K562 (cell line): ENCODE measurements at regions not wholly inside any gene's neighbourhood (a gene's known extent, or its start where the extent isn't known, plus 50 kb on each side); places are given as distances from the start of the nearest gene placed in this dataset.

Experiments
- ATAC-seq: fragments of 200-7000 bp; cut with Tn5 transposase; 3 replicates; pipeline ENCODE4 v1.9.1; 2020; ENCODE audit warnings: moderate library complexity
- BruUV-seq: library from RNA; stranded (reverse); fragments of 400-500 nt; replicated peaks from 2 replicates; lab custom pipeline; 2021; lab: Mats Ljungman, UMichigan
- CTCF ChIA-PET: fragments of 300-600 bp; formaldehyde crosslinking; extraction: SDS; loops from one replicate; lab custom pipeline; 2021; ENCODE audit warnings: low intra/inter-chr PET ratio; lab: Yijun Ruan, JAX
- POLR2A ChIA-PET: fragments of 300-600, 350-650 bp; sonication (Branson Sonifier 250); formaldehyde crosslinking; extraction: SDS; loops from one replicate; lab custom pipeline; 2021; ENCODE audit warnings: antibody characterized with exemption, inconsistent platforms; lab: Yijun Ruan, JAX
- DNase-seq, 4 experiments: peaks; one replicate each; pipeline versions ENCODE4 v3.0.0 to v3.0.0-alpha.2; 2011 to 2018; ENCODE audit warnings: low spot score in 3 of 4, mixed read lengths in 3 of 4; ENCODE audit errors: extremely low read depth in 1 of 4
- FAIRE-seq: peaks from 2 replicates; lab custom pipeline; 2011; peaks lifted over from hg19 to GRCh38; lab: Jason Lieb, UNC
- H2AFZ ChIP-seq: 2 replicates; pipeline ENCODE4 v1.6.0; 2011; ENCODE audit warnings: low read depth, low read length, control low read depth, inconsistent platforms
- H3K27ac ChIP-seq: fragments of 200-600 bp; 3 replicates; pipeline ENCODE4 v1.8.0; 2011; ENCODE audit warnings: low read depth, mild to moderate bottlenecking, control low read depth, inconsistent platforms, low read length, moderate library complexity, mixed read lengths; ENCODE audit errors: extremely low read depth
- H3K27me3 ChIP-seq, 2 experiments: fragments of 300-600 bp in 1 of 2; 2 replicates in 1 of 2; 3 replicates in 1 of 2; pipeline versions ENCODE4 v1.6.0 to v1.8.0; 2011; ENCODE audit warnings: inconsistent platforms in 2 of 2, low read length in 2 of 2, mild to moderate bottlenecking in 1 of 2, mixed read lengths in 1 of 2, moderate library complexity in 1 of 2; ENCODE audit not compliant: control insufficient read depth in 2 of 2, insufficient read depth in 2 of 2
- H3K36me3 ChIP-seq: fragments of 300-600 bp; 3 replicates; pipeline ENCODE4 v1.8.0; 2011; ENCODE audit warnings: mild to moderate bottlenecking, low read length, inconsistent platforms; ENCODE audit not compliant: control insufficient read depth, insufficient read depth
- H3K4me1 ChIP-seq, 2 experiments: fragments of 200-600 bp in 1 of 2; replicated peaks in 1 of 2; 2 replicates in 1 of 2; 3 replicates in 1 of 2; pipeline versions ENCODE4 v1.5.1 to v1.8.0; 2011; ENCODE audit warnings: inconsistent platforms in 2 of 2, low read length in 2 of 2, mild to moderate bottlenecking in 1 of 2, mixed read lengths in 1 of 2, moderate library complexity in 1 of 2; ENCODE audit not compliant: control insufficient read depth in 2 of 2, insufficient read depth in 2 of 2
- H3K4me2 ChIP-seq: 2 replicates; pipeline ENCODE4 v1.6.1; 2011; ENCODE audit warnings: low read length, control low read depth, inconsistent platforms, mixed read lengths; ENCODE audit not compliant: insufficient read depth
- H3K4me3 ChIP-seq: fragments of 200-600 bp; sonication (generic), shearing (Covaris generic); 2 replicates; pipeline ENCODE4 v1.5.1; 2016; ENCODE audit warnings: control low read depth, inconsistent platforms
- H3K79me2 ChIP-seq: fragments of 200-600 bp; 3 replicates; pipeline ENCODE4 v1.8.0; 2011; ENCODE audit warnings: low read length, inconsistent platforms; ENCODE audit not compliant: control insufficient read depth, insufficient read depth
- H3K9ac ChIP-seq, 2 experiments: 2 replicates each; pipeline versions ENCODE4 v1.6.0 to v1.6.1; 2011; ENCODE audit warnings: low read depth in 2 of 2, low read length in 2 of 2, control low read depth in 1 of 2, inconsistent platforms in 1 of 2, mild to moderate bottlenecking in 1 of 2, mixed read lengths in 1 of 2; ENCODE audit not compliant: insufficient read depth in 1 of 2
- H3K9me1 ChIP-seq: one replicate; pipeline ENCODE4 v1.6.0; 2011; ENCODE audit warnings: inconsistent platforms, mild to moderate bottlenecking, low read length, moderate library complexity; ENCODE audit not compliant: control insufficient read depth, insufficient read depth
- H3K9me3 ChIP-seq: replicated peaks from 2 replicates; pipeline ENCODE4 v1.5.1; 2011; ENCODE audit warnings: low read depth, low read length, inconsistent platforms; ENCODE audit not compliant: control insufficient read depth, insufficient read depth
- H4K20me1 ChIP-seq: replicated peaks from 2 replicates; pipeline ENCODE4 v1.6.1; 2011; ENCODE audit warnings: low read length, inconsistent platforms, mixed read lengths; ENCODE audit not compliant: control insufficient read depth, insufficient read depth
- ARID1B ChIP-seq: fragments of 450-650 bp; IDR thresholded peaks from 2 replicates; pipeline ENCODE4 v1.6.1; 2016; ENCODE audit warnings: antibody characterized with exemption, mild to moderate bottlenecking, inconsistent platforms
- HDGF ChIP-seq: fragments of 450-650 bp; IDR thresholded peaks from 2 replicates; pipeline ENCODE4 v1.6.1; 2016
- NFE2L1 ChIP-seq: fragments of 450-650 bp; IDR thresholded peaks from 2 replicates; pipeline ENCODE4 v1.6.1; 2016; ENCODE audit warnings: missing genetic modification characterization, low read depth, mild to moderate bottlenecking, missing compliant biosample characterization, moderate library complexity, borderline replicate concordance
- ZNF431 ChIP-seq: sonication (generic); formaldehyde crosslinking; IDR thresholded peaks from 2 replicates; pipeline ENCODE4 v1.8.0; 2022; ENCODE audit warnings: mild to moderate bottlenecking, missing genetic modification reagents
- ZNF436 ChIP-seq: fragments of 250-450, 450-650 bp; sonication (Bioruptor Pico); formaldehyde crosslinking; IDR thresholded peaks from 2 replicates; pipeline ENCODE4 v1.7.0; 2020; ENCODE audit warnings: mild to moderate bottlenecking
- WGBS: fragments of 100-300 bp; shearing (Covaris generic); methylation state at CpG from one replicate; pipeline ENCODE4 v1.1.6; 2016; ENCODE audit warnings: low coverage, mixed read lengths; ENCODE audit not compliant: insufficient coverage; ENCODE audit errors: missing lambda C conversion rate; 5-methylcytosine and 5-hydroxymethylcytosine counted together
- in situ Hi-C: fragments of 300-500 bp; cut with MboI; formaldehyde crosslinking; loops from 4 replicates; pipeline ENCODE4 v1.15.0; 2018; ENCODE audit warnings: inconsistent platforms, mixed read lengths
- intact Hi-C: fragments of 100-400 bp; cut with micrococcal nuclease; formaldehyde crosslinking; loops from 2 replicates; pipeline ENCODE4 v1.14.2; 2022
- TF ChIP-seq, protein P1 (sequence below): fragments of 450-650 bp; IDR thresholded peaks from 2 replicates; pipeline ENCODE4 v1.6.1; 2016; ENCODE audit warnings: low read depth, mild to moderate bottlenecking, moderate library complexity

DNA sequence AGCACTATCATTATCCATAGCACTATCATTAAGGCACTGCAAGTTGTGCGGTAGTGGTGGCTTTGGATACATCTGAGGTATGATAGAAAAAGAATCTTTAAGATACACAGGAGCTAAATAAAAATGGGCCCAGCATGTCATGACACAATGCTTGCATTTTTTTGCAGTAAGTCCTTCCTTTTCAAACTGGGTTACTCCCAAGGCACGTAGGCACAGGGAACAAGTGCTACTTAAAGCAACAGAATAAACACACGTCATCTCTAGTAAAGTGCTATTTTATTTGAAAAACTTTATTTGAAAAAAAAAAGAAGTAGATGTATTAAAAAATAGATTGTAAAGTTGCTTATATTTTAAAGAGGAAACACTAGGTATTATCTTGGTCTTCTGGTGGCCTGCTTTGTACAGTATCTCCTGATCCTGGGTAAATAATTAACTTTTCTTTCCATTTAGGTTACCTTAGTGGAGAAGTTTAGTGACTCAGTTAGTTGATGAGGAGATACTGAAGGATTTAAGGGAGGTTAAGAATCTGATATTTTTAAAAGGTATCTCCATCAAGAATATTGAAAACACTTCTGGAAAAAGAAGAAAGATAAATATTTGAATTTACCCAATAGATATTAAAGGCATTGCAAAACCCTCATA, 129.6 kb downstream of the EDN1 start:
- BruUV-seq = no TSS peak
- no peak overlapping the region for H2AFZ ChIP-seq
- in situ Hi-C loops = no loop called here
- CTCF ChIA-PET = no interaction called here
- POLR2A ChIA-PET = no interaction called here
- no peaks in the 10 kb centered on the region for H4K20me1 ChIP-seq
- H3K27ac ChIP-seq = no peak overlapping the region
- H3K4me1 ChIP-seq = no peaks in the 10 kb centered on the region
- no peak overlapping the region for H3K4me3 ChIP-seq
- ATAC-seq (no peak), DNase-seq (no peak), FAIRE-seq (no peak)
- no peak overlapping the region for H3K9ac ChIP-seq
- WGBS = 2% methylated on average over 3 of the region's 3 CpGs
- intact Hi-C loops = no loop called here
- H3K9me1 ChIP-seq = no peaks in the 10 kb centered on the region
- no peaks in the 10 kb centered on the region for H3K36me3 ChIP-seq
- no peaks in the 10 kb centered on the region for H3K79me2 ChIP-seq
- TF ChIP-seq ZNF431 (CRISPR knock-in tag) (no peak), HDGF (no peak), ZNF436 (CRISPR knock-in tag) (no peak), ARID1B (no peak), NFE2L1 (tag) (no peak)
- TF ChIP-seq, protein P1, sequence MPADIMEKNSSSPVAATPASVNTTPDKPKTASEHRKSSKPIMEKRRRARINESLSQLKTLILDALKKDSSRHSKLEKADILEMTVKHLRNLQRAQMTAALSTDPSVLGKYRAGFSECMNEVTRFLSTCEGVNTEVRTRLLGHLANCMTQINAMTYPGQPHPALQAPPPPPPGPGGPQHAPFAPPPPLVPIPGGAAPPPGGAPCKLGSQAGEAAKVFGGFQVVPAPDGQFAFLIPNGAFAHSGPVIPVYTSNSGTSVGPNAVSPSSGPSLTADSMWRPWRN = no peak
- no peak overlapping the region for H3K4me2 ChIP-seq
- no peaks in the 10 kb centered on the region for H3K9me3 ChIP-seq
- H3K27me3 ChIP-seq = no peaks in the 10 kb centered on the region
